Tibial nerve (tissue), 3 donors: ENCODE measurements at regions not wholly inside any gene's neighbourhood (a gene's known extent, or its start where the extent isn't known, plus 50 kb on each side); places are given as distances from the start of the nearest gene placed in this dataset.

ENCODE experiments used
- EP300 ChIP-seq, 2 donors: sonication (generic); formaldehyde crosslinking; IDR thresholded peaks; one replicate each; pipeline ENCODE4 v1.6.1; 2017; ENCODE audit warnings: antibody characterized with exemption in 2 of 2, mild to moderate bottlenecking in 1 of 2
- POLR2A ChIP-seq, 2 donors: fragments of 450-650 bp; IDR thresholded peaks; one replicate each; pipeline ENCODE4 v1.6.1; 2017; ENCODE audit warnings: antibody characterized with exemption in 2 of 2, mild to moderate bottlenecking in 2 of 2, moderate library complexity in 2 of 2

DNA sequence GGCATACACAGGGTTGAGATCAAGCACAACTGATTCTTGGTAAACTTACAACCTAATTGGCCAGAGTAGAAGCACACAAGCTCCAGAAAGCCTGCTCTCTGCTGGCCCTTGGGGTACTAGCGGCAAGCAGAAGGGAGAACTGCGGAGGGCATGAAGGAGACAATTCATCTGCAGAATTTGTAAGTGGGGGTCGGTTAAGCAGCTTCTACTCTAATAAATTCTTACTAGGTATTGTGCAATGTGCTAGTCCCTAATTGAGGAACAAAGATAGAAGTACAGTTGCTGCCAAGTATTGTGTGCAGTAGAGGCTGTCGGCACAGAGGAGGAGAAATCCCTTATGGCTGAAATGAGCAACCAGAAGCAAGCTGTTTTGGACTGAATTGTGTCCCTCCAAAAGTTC lies 91.2 kb upstream of the VEPH1 start:
- TF ChIP-seq POLR2A (IDR thresholded peaks at IDR 0.05) = no peak
- TF ChIP-seq EP300 (IDR thresholded peaks at IDR 0.05) = no peak
